ENCODE measurements at regions not wholly inside any gene's neighbourhood (a gene's known extent, or its start where the extent isn't known, plus 50 kb on each side); places are given as distances from the start of the nearest gene placed in this dataset.

DNA sequence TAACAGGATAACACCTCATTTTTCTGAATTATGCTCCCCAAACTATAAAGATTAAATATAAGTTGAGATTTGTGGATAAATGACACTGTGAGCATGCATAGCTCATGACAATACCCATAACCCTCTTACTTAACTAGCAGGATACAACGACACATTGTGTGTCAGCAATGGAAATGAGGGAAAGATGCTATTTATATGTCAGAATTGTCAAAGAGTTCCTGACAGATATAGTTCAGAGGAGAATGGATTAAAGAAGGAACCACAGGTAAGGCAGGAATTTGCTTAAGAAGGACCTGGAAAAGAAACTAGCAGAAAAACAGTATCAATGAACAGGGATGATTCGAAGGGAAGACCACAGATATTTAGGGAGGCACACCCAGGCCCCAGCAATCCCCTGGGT is 591.0 kb downstream of the DHX35 start:
- Histone ChIP-seq H3K18ac (ENCODE audit: extremely low read depth, low read length) (no peak overlapping the region), H3K4ac (replicated peaks; ENCODE audit: insufficient read length, low read depth, low read length) (no peak overlapping the region), H4K8ac (ENCODE audit: extremely low read depth, insufficient read depth, low read length) (no peak overlapping the region), H2BK15ac (ENCODE audit: low read length) (no peak overlapping the region), H2AK5ac (ENCODE audit: low read depth, low read length) (no peak overlapping the region), H4K20me1 (replicated peaks in 1 of 2; ENCODE audit: control insufficient read depth in 1 of 2, insufficient read depth in 2 of 2, low read length in 2 of 2) (no peaks in the 10 kb centered on the region), H3K23me2 (ENCODE audit: low read depth, low read length) (no peaks in the 10 kb centered on the region), H3K9me3 (ENCODE audit: insufficient read depth in 2 of 2, low read depth in 1 of 2, low read length in 1 of 2) (no peaks in the 10 kb centered on the region), H3K4me2 (ENCODE audit: insufficient read depth in 1 of 2, low read depth in 2 of 2, low read length in 2 of 2) (no peak overlapping the region), H3K9ac (replicated peaks in 1 of 4; ENCODE audit: extremely low read depth in 1 of 4, low read depth in 3 of 4, low read length in 3 of 4) (no peak overlapping the region), H2BK120ac (replicated peaks; ENCODE audit: low read depth, low read length) (no peak overlapping the region), H4K91ac (replicated peaks; ENCODE audit: insufficient read length, low read length) (no peak overlapping the region), H4K5ac (ENCODE audit: insufficient read length, low read depth, low read length) (no peak overlapping the region), H3K79me1 (ENCODE audit: low read depth, low read length) (no peaks in the 10 kb centered on the region), H3K27ac (ENCODE audit: low read depth, low read length) (no peak overlapping the region), H3K14ac (ENCODE audit: insufficient read length) (no peak overlapping the region), H2BK12ac (ENCODE audit: low read depth, low read length) (no peak overlapping the region), H2AFZ (ENCODE audit: low read length) (no peak overlapping the region), H2BK5ac (ENCODE audit: low read depth, low read length) (no peak overlapping the region), H3K4me1 (replicated peaks in 1 of 4; ENCODE audit: control insufficient read depth in 3 of 4, insufficient read depth in 4 of 4, low read length in 3 of 4) (no peaks in the 10 kb centered on the region), H3K56ac (replicated peaks; ENCODE audit: insufficient read length, low read depth, low read length) (no peak overlapping the region), H3K4me3 (ENCODE audit: extremely low read depth in 1 of 4, insufficient read depth in 2 of 4, low read depth in 3 of 4, low read length in 4 of 4) (no peak overlapping the region), H3K36me3 (ENCODE audit: control insufficient read depth in 2 of 4, insufficient read depth in 4 of 4, low read length in 3 of 4) (no peaks in the 10 kb centered on the region), H2BK20ac (ENCODE audit: low read length) (no peak overlapping the region), H3K23ac (ENCODE audit: insufficient read length) (no peak overlapping the region), H3K79me2 (ENCODE audit: control insufficient read depth in 1 of 2, insufficient read depth in 2 of 2, low read length in 2 of 2) (no peaks in the 10 kb centered on the region), H3K27me3 (replicated peaks in 1 of 4; ENCODE audit: control insufficient read depth in 3 of 4, extremely low read depth in 1 of 4, insufficient read depth in 3 of 4, low read length in 3 of 4) (no peaks in the 10 kb centered on the region)
- 88% methylated on average over 2 of the region's 2 CpGs; no CpG with 5 or more reads in 1 of the 2 experiments for WGBS, 2 experiments (ENCODE audit: extremely low coverage in 1 of 2, insufficient coverage in 1 of 2, insufficient read length in 1 of 2, insufficient replicate concordance in 2 of 2, low coverage in 1 of 2, low lambda C conversion rate in 2 of 2, missing lambda C conversion rate in 1 of 2)
- CTCF ChIA-PET (ENCODE audit: partially characterized antibody) = no interaction called here
- no peak for FAIRE-seq
- DNase-seq (ENCODE audit: low read depth in 1 of 2, low spot score in 2 of 2) = no peak
- POLR2A ChIA-PET (ENCODE audit: partially characterized antibody) = no interaction called here
- TF ChIP-seq SIN3A (conservative IDR thresholded peaks at IDR 0.05 in 1 of 2, IDR thresholded peaks at IDR 0.05 in 1 of 2; ENCODE audit: low read depth in 1 of 2, low read length in 2 of 2) = no peak
- TF ChIP-seq CEBPB (IDR thresholded peaks at IDR 0.05; ENCODE audit: low read depth, low read length) = no peak
- no peak for TF ChIP-seq HDAC6 (IDR thresholded peaks at IDR 0.05; ENCODE audit: low read depth, low read length)
- TF ChIP-seq TBP (IDR thresholded peaks at IDR 0.05; ENCODE audit: low read depth, low read length) = no peak
- no peak for TF ChIP-seq GTF2F1 (IDR thresholded peaks at IDR 0.05; ENCODE audit: borderline replicate concordance, low read depth, low read length)
- TF ChIP-seq KDM1A (IDR thresholded peaks at IDR 0.05; ENCODE audit: borderline replicate concordance, low read length) = no peak
- no peak for TF ChIP-seq BACH1 (IDR thresholded peaks at IDR 0.05; ENCODE audit: low read length)
- no peak for TF ChIP-seq PHF8 (conservative IDR thresholded peaks at IDR 0.05; ENCODE audit: low read depth, low read length)
- no peak for TF ChIP-seq KDM5A (IDR thresholded peaks at IDR 0.05; ENCODE audit: low read length)
- no peak for TF ChIP-seq KDM4A (IDR thresholded peaks at IDR 0.05; ENCODE audit: low read depth, low read length, severe bottlenecking)
- no peak for TF ChIP-seq SP4 (IDR thresholded peaks at IDR 0.05; ENCODE audit: low read length)
- TF ChIP-seq MAFK (IDR thresholded peaks at IDR 0.05; ENCODE audit: low read depth, low read length) = no peak
- no peak for TF ChIP-seq YY1 (IDR thresholded peaks at IDR 0.05; ENCODE audit: low read depth, low read length)
- no peak for TF ChIP-seq RFX5 (IDR thresholded peaks at IDR 0.05; ENCODE audit: borderline replicate concordance, low read depth, low read length)
- TF ChIP-seq EGR1 (IDR thresholded peaks at IDR 0.05; ENCODE audit: borderline replicate concordance, low read depth, low read length) = no peak
- TF ChIP-seq ASH2L (IDR thresholded peaks at IDR 0.05; ENCODE audit: low read length) = no peak
- no peak for TF ChIP-seq ZNF274 (IDR thresholded peaks at IDR 0.05; ENCODE audit: borderline replicate concordance, extremely low read depth, low read length)
